ENCODE measurements at regions not wholly inside any gene's neighbourhood (a gene's known extent, or its start where the extent isn't known, plus 50 kb on each side); places are given as distances from the start of the nearest gene placed in this dataset.

GRCh38 chr4:160299608-160300007 lies 1196.7 kb downstream of the RAPGEF2 start:
- BruUV-seq (replicated peaks): no TSS peak
- peak; percentile 86 for DNase-seq (ENCODE audit: low spot score)
- Histone ChIP-seq H3K4me3 (ENCODE audit: low read depth, low read length, poor library complexity, severe bottlenecking) (peak overlapping the region; percentile 22), H3K4me1 (ENCODE audit: insufficient read depth, low read length, poor library complexity, severe bottlenecking) (peaks cover 28% of the 10 kb centered on the region), H3K27me3 (replicated peaks; ENCODE audit: insufficient read depth, low read depth, low read length, poor library complexity) (no peaks in the 10 kb centered on the region), H3K27ac (ENCODE audit: low read depth, low read length, poor library complexity, severe bottlenecking) (peak overlapping the region; percentile 58), H3K9me3 (ENCODE audit: low read depth, low read length, poor library complexity, severe bottlenecking) (no peaks in the 10 kb centered on the region), H3K36me3 (ENCODE audit: insufficient read depth, low read length, poor library complexity, severe bottlenecking) (no peaks in the 10 kb centered on the region)
- TF ChIP-seq, protein P1, sequence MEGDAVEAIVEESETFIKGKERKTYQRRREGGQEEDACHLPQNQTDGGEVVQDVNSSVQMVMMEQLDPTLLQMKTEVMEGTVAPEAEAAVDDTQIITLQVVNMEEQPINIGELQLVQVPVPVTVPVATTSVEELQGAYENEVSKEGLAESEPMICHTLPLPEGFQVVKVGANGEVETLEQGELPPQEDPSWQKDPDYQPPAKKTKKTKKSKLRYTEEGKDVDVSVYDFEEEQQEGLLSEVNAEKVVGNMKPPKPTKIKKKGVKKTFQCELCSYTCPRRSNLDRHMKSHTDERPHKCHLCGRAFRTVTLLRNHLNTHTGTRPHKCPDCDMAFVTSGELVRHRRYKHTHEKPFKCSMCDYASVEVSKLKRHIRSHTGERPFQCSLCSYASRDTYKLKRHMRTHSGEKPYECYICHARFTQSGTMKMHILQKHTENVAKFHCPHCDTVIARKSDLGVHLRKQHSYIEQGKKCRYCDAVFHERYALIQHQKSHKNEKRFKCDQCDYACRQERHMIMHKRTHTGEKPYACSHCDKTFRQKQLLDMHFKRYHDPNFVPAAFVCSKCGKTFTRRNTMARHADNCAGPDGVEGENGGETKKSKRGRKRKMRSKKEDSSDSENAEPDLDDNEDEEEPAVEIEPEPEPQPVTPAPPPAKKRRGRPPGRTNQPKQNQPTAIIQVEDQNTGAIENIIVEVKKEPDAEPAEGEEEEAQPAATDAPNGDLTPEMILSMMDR (conservative IDR thresholded peaks at IDR 0.05; ENCODE audit: low read depth, low read length): no peak
- TF ChIP-seq EZH2 (IDR thresholded peaks at IDR 0.05; ENCODE audit: borderline replicate concordance, low read depth, low read length, poor library complexity, severe bottlenecking): no peak
- ChIA-PET CTCF (interaction anchor here (0.6 kb wide), 1 partner anchor 32 kb away, joined by 9 read pairs; no protein-coding TSS in a partner anchor), POLR2A (ENCODE audit: low non-redundant PET) (interaction anchor here (0.7 kb wide), 1 partner anchor 519 kb away, joined by 3 read pairs; no protein-coding TSS in a partner anchor)
- intact Hi-C loops (cut with micrococcal nuclease; ENCODE audit: unreplicated experiment): no loop called here

DNA sequence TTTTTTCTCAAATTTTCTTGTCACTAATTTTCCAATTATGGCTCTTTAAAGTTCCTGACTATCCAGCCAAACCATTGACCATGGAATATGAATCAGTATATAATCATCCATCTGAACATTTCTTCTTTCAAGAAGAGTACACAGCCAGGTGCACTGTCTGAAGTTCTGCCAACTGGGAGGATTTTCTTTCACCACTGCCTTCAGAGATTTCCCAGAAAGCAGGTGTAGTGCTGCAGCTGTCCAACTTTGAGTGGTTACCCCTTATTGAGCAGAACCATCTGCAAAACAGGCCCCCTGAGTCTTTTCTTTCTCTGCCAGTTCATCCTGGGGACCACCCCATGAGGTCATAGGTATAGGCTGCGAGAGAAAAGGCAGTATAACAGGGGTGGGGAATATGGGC lies 1213.2 kb downstream of the RAPGEF2 start:
- Histone ChIP-seq H3K27me3 (replicated peaks; ENCODE audit: insufficient read depth, low read depth, low read length, poor library complexity) (no peaks in the 10 kb centered on the region), H3K9me3 (ENCODE audit: low read depth, low read length, poor library complexity, severe bottlenecking) (no peaks in the 10 kb centered on the region), H3K27ac (ENCODE audit: low read depth, low read length, poor library complexity, severe bottlenecking) (no peak overlapping the region), H3K4me1 (ENCODE audit: insufficient read depth, low read length, poor library complexity, severe bottlenecking) (no peaks in the 10 kb centered on the region), H3K4me3 (ENCODE audit: low read depth, low read length, poor library complexity, severe bottlenecking) (no peak overlapping the region), H3K36me3 (ENCODE audit: insufficient read depth, low read length, poor library complexity, severe bottlenecking) (no peaks in the 10 kb centered on the region)
- ChIA-PET POLR2A (ENCODE audit: low non-redundant PET) (no interaction called here), CTCF (no interaction called here)
- DNase-seq (ENCODE audit: low spot score): no peak
- no peak for TF ChIP-seq EZH2 (IDR thresholded peaks at IDR 0.05; ENCODE audit: borderline replicate concordance, low read depth, low read length, poor library complexity, severe bottlenecking)
- TF ChIP-seq, protein P1 (conservative IDR thresholded peaks at IDR 0.05; ENCODE audit: low read depth, low read length): no peak
- intact Hi-C loops (cut with micrococcal nuclease; ENCODE audit: unreplicated experiment): no loop called here
- BruUV-seq (replicated peaks): no TSS peak

DNA sequence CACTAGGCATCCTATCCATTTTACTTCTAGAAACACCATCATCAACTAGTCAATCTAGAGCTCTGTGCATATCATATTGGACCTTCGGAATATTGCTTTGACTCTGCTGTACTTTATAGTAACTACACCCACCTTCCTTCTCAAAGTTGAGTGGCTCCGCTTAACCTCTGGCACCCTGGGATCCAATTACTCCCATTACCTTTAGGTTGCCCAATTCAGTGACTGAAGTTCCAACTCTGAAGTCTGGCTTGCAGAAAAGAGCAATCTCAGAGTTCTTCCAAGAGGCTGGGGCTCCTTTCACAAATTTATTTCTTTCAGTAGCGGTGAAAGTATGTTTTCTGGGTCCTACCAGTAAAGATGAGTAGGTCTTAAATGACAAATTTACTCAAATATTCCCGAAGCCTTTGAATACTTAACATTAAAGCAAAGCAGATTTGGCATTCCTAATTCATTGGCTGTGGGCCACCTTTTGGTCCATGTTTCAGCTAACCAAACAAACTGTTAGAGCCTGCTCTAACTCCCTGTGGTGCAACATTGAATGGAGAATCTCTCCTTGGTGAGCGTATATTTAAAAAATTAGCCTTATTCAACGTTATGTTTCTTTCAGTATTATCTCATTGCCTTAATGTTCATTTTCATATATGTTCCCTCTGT lies 1215.8 kb downstream of the RAPGEF2 start:
- no TSS peak for BruUV-seq (replicated peaks)

More for the DNA sequence above, 1215.8 kb downstream of the RAPGEF2 start:
- no peak for DNase-seq (ENCODE audit: low spot score)
- Histone ChIP-seq H3K27me3 (replicated peaks; ENCODE audit: insufficient read depth, low read depth, low read length, poor library complexity) (no peaks in the 10 kb centered on the region), H3K36me3 (ENCODE audit: insufficient read depth, low read length, poor library complexity, severe bottlenecking) (no peaks in the 10 kb centered on the region), H3K9me3 (ENCODE audit: low read depth, low read length, poor library complexity, severe bottlenecking) (no peaks in the 10 kb centered on the region), H3K27ac (ENCODE audit: low read depth, low read length, poor library complexity, severe bottlenecking) (no peak overlapping the region), H3K4me3 (ENCODE audit: low read depth, low read length, poor library complexity, severe bottlenecking) (no peak overlapping the region), H3K4me1 (ENCODE audit: insufficient read depth, low read length, poor library complexity, severe bottlenecking) (no peaks in the 10 kb centered on the region)
- intact Hi-C loops (cut with micrococcal nuclease; ENCODE audit: unreplicated experiment): no loop called here
- no peak for TF ChIP-seq EZH2 (IDR thresholded peaks at IDR 0.05; ENCODE audit: borderline replicate concordance, low read depth, low read length, poor library complexity, severe bottlenecking)
- TF ChIP-seq, protein P1 (conservative IDR thresholded peaks at IDR 0.05; ENCODE audit: low read depth, low read length): no peak
- ChIA-PET CTCF (no interaction called here), POLR2A (ENCODE audit: low non-redundant PET) (no interaction called here)

All from A673 (cell line).